HG02642 (cell line): ENCODE measurements at regions not wholly inside any gene's neighbourhood (a gene's known extent, or its start where the extent isn't known, plus 50 kb on each side); places are given as distances from the start of the nearest gene placed in this dataset.

Source experiments
- ATAC-seq: cut with Tn5 transposase; IDR thresholded peaks from one replicate; pipeline ENCODE4 v1.9.1; 2021; ENCODE audit warnings: mild to moderate bottlenecking; ENCODE audit not compliant: unreplicated experiment, poor library complexity

- ATAC-seq: no peak
Observed at GRCh38 chr17:65446838-65447526, 114.5 kb downstream of the AXIN2 start.

DNA sequence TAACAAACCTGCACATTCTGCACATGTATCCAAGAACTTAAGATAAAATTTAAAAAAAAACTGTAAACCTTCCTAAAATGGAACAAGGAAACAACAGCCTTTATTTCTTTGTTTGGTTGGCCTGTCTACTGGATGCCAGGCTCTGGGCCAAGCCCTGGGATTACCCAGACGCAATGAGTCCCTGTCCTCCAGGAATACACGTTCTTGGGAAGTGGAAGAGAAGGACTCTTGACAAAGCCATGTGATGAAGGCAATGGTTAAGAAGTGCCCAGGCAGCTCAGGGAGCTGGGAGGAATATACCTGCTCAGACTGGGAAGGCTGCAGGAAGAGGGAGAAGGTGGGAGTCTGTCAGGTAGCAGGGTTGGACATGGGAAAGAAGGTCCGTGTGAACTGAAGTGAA lies 115.4 kb downstream of the AXIN2 start:
- no peak for ATAC-seq

- no peak for ATAC-seq
Observed at GRCh38 chr17:65444049-65444448, 117.4 kb downstream of the AXIN2 start.

GRCh38 chr17:65442691-65443090 lies 118.8 kb downstream of the AXIN2 start:
- ATAC-seq: no peak

DNA sequence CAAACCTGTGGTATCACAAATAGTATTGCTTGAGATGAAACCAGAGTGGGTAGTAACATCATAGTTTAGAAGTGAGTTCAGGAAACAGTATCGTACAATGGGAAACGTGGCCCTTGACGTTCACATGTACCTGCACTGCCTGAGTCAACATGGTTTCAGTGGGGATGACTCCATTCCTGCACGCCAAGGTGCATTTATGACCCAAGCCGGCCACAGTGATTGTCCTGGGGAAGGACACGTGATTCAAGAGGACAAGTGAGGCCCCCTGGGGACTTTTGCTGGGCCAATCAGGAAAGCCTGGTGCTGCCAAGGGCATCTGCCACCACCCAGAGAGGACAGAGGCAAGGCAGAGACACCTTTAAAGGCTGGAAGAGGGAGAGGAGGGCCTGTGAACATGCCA lies 119.2 kb downstream of the AXIN2 start:
- no peak for ATAC-seq

DNA sequence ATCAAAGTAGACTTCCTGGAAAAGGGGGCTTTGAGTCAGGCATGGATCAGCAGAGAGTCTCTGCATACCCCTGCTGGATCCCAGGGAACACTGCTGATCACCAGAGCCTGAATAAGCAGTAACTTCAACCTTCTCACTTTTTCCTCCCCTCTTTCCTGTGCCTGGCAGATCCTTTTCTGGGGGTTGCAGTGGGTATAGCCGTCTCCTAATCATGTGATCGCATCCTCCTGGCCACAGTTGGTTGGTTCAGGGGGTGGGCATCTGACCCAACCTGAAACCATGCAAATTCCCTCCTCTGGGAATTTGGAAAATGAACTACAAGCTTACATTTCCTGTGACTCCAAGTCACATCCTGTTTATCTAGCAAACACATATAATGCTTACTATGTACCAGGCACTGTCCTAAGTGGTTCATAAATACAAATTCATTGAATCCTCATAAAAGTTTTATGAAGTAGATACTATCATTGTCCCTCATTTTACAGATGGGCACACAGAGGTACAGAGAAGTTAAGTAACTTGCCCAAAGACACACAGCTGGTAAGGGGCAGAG lies 120.3 kb downstream of the AXIN2 start:
- ATAC-seq: no peak

- ATAC-seq: no peak
Observed at GRCh38 chr17:65438708-65439294, 122.6 kb downstream of the AXIN2 start.

- no peak for ATAC-seq
Observed at GRCh38 chr17:65438173-65438572, 123.3 kb downstream of the AXIN2 start.

DNA sequence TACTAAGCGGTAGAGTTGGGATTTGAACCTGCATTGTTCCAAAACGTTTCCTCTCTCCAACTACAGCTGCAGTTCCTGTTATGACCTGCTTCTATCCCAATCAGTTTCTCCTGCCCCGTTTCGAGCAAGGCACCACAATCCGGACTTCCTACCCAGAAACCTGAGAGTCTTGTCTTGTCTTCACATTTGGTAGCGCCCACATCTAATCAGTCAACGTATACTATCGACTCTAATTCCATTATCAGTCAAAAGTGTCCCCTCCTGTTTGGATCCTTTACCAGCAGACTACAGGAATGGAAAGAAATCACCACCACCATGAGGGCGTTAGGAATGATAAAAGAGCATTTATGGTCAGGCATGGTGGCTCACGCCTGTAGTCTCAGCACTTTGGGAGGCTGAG lies 124.6 kb downstream of the AXIN2 start:
- no peak for ATAC-seq

DNA sequence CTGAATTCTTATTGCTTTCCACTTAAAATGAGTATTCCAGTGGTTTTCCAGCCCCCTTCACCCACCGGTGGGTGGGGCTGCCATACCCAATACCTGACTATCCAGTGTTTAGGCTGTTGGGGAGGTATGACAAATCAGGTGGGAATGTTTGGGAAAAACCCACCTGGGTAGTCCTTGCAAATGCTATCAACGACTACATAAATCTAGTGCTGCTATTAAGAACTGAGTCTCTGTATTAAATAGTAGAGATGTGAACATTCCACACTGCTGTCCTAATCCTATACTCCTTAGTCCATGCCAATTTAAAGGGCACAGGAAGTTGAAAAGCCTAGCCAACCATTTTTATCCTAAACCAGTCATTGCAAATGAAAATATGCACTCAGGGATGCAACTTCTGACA lies 126.6 kb downstream of the AXIN2 start:
- no peak for ATAC-seq

- ATAC-seq: no peak
Observed at GRCh38 chr17:65434251-65434650, 127.2 kb downstream of the AXIN2 start.

DNA sequence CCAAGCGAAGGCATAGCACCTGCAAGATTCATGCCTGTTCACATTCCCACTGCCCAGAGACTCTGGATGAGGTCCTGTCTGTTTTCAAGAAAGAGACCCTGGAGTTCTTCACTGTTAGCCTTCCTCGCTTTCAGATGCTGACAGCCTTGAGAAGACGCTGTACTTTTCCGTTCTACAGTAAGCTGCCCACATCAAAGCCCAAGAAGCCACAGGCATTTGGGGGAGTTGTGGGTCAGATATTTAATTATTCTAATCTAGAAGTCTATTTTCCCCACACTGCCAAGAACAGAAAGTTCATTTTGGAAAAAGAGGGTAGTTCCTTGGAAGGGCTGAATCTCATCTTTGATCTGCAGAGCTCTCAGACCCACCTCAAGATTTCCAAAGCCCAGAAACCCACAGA lies 127.9 kb downstream of the AXIN2 start:
- no peak for ATAC-seq

- ATAC-seq: no peak
Observed at GRCh38 chr17:65433157-65433556, 128.3 kb downstream of the AXIN2 start.

GRCh38 chr17:65431116-65431515 lies 130.3 kb downstream of the AXIN2 start:
- no peak for ATAC-seq

DNA sequence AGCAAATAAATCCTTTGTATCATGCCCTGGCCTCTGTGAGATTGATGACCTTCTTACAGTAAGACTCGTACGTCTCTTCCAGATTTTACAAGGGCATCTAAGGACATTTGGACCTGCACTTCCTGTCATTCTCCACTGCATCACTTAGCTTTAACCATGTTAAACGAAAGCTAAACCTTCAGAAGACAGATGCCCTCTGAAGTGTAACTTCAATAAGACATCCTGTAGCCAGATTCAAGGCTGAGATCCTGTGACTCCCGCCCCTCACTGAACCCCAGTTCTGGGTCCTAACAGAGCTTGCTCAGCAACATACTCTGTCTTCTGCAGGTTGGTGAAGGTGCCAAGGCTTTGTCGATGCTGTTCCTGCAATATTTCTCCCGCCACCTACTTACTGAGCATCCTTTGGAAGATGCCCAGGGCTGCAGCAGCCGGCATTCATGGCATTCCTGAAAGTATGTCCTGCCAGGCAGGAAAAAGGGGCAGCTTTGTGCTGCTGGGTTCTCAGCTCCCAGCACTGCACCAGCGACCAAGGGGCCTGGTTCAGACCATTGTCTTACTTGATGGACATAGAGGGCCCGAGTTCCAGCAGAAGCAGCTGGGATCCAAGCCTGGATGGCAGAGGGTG lies 131.1 kb downstream of the AXIN2 start:
- ATAC-seq: no peak

GRCh38 chr17:65423346-65424140 lies 137.9 kb downstream of the AXIN2 start:
- no peak for ATAC-seq

DNA sequence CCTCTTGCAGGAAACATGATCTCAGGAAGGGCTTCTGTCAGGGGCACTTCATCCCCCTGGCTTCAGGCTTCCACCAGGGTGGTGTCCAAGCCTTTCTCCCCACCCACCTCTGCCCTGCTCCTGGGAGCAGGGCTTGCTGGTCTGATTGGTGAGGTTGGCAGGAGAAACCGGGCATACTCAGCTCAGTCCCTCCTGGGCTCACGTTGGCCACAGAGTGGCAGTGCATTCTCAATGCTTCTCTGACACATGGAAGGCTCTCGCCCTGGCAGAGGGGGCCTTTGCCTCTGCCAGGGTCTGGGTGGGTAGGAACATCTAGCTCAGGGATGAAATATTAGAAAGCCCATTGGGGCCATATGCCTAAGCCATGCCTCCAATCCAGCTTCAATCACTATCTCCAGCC lies 142.8 kb downstream of the AXIN2 start:
- no peak for ATAC-seq

- ATAC-seq: no peak
Observed at GRCh38 chr17:65417406-65418221, 143.8 kb downstream of the AXIN2 start.

DNA sequence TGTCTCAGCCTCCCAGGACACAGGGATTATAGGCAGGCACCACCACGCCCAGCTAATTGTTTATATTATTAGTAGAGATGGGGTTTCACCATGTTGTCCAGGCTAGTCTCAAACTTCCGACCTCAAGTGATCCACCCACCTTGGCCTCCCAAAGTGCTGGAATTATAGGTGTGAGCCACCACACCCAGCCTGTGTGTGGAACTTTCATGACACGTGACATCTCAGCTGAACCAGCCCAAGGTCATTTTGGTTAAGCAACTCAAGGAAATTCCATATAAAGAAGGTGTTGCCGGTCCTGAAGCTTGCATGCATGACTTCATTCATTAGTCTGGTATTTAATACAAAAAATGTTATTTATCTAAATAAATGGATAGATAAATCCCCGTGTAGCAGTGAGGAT lies 145.5 kb downstream of the AXIN2 start:
- ATAC-seq: no peak

- no peak for ATAC-seq
Observed at GRCh38 chr17:65413390-65413789, 148.1 kb downstream of the AXIN2 start.
